Loucy (cell line): ENCODE measurements at regions not wholly inside any gene's neighbourhood (a gene's known extent, or its start where the extent isn't known, plus 50 kb on each side); places are given as distances from the start of the nearest gene placed in this dataset.
"Not testable (repeated sequence)": the region's sequence is repeated elsewhere in the genome, so short reads cannot be mapped to it uniquely, and the experiment has no call there.

ENCODE experiments used
- H2AFZ ChIP-seq: fragments of 200-600 bp; sonication (generic); 2 replicates; pipeline ENCODE4 v1.6.0; 2016; ENCODE audit warnings: antibody characterized with exemption, mild to moderate bottlenecking, low read length, moderate library complexity
- H3F3A ChIP-seq: fragments of 200-600 bp; 2 replicates; pipeline ENCODE4 v1.6.0; 2016; ENCODE audit warnings: antibody characterized with exemption, low read depth, mild to moderate bottlenecking
- H3K27me3 ChIP-seq: fragments of 200-600 bp; sonication (generic); 2 replicates; pipeline ENCODE4 v1.6.1; 2014; ENCODE audit warnings: low read length, mild to moderate bottlenecking; ENCODE audit not compliant: insufficient read depth, poor library complexity, severe bottlenecking
- H3K36me3 ChIP-seq: fragments of 200-600 bp; sonication (generic); 2 replicates; pipeline ENCODE4 v1.6.1; 2016; ENCODE audit warnings: low read length; ENCODE audit not compliant: insufficient read depth
- H3K4me1 ChIP-seq: fragments of 200-600 bp; sonication (generic); 2 replicates; pipeline ENCODE4 v1.5.1; 2014; ENCODE audit warnings: low read length, mild to moderate bottlenecking; ENCODE audit not compliant: insufficient read depth, poor library complexity, severe bottlenecking
- H3K4me2 ChIP-seq: fragments of 200-600 bp; sonication (generic); 2 replicates; pipeline ENCODE4 v1.6.0; 2014; ENCODE audit warnings: antibody characterized with exemption, low read length, low read depth, mild to moderate bottlenecking; ENCODE audit not compliant: poor library complexity, severe bottlenecking
- H3K4me3 ChIP-seq: fragments of 200-600 bp; sonication (generic); 2 replicates; pipeline ENCODE4 v1.5.1; 2014; ENCODE audit warnings: low read length, mild to moderate bottlenecking, mixed read lengths; ENCODE audit not compliant: poor library complexity, severe bottlenecking
- H3K79me2 ChIP-seq: fragments of 200-600 bp; sonication (generic); 2 replicates; pipeline ENCODE4 v1.6.1; 2014; ENCODE audit warnings: low read length; ENCODE audit not compliant: insufficient read depth
- H3K9ac ChIP-seq: fragments of 200-600 bp; sonication (generic); 2 replicates; pipeline ENCODE4 v1.6.0; 2014; ENCODE audit warnings: mild to moderate bottlenecking, low read depth, low read length, moderate library complexity; ENCODE audit not compliant: poor library complexity, severe bottlenecking
- H3K9me2 ChIP-seq: fragments of 200-600 bp; sonication (generic); replicated peaks from 2 replicates; pipeline ENCODE4 v1.6.1; 2016; ENCODE audit warnings: low read depth, low read length, mixed read lengths
- H3K9me3 ChIP-seq: fragments of 200-600 bp; sonication (generic); 2 replicates; pipeline ENCODE4 v1.6.1; 2014; ENCODE audit warnings: mild to moderate bottlenecking, antibody characterized with exemption, low read length, low read depth; ENCODE audit not compliant: insufficient read depth
- H4K20me1 ChIP-seq: fragments of 200-600 bp; sonication (generic); 2 replicates; pipeline ENCODE4 v1.6.0; 2014; ENCODE audit warnings: antibody characterized with exemption, low read length, mild to moderate bottlenecking; ENCODE audit not compliant: insufficient read depth, poor library complexity, severe bottlenecking
- CTCF ChIP-seq: fragments of 200-600 bp; sonication (generic); conservative IDR thresholded peaks from 2 replicates; pipeline ENCODE4 v1.5.1; 2014; ENCODE audit warnings: mild to moderate bottlenecking, antibody characterized with exemption, low read length
- EZH2phosphoT487 ChIP-seq: fragments of 200-600 bp; IDR thresholded peaks from 2 replicates; pipeline ENCODE4 v1.6.1; 2018; ENCODE audit warnings: antibody characterized with exemption, mild to moderate bottlenecking, moderate library complexity, borderline replicate concordance

GRCh38 chr13:50766013-50766412 lies 77.5 kb downstream of the DLEU7 start:
- TF ChIP-seq EZH2phosphoT487: no peak
- no peak for TF ChIP-seq CTCF
- Histone ChIP-seq H3K4me2 (no peak overlapping the region), H3K4me1 (no peaks in the 10 kb centered on the region), H3K9me2 (no peaks in the 10 kb centered on the region), H3K79me2 (no peaks in the 10 kb centered on the region), H2AFZ (no peak overlapping the region), H3K36me3 (0 out of 2 replicates have a peak, but pooled peaks cover 4% of the 10 kb centered on the region), H3K4me3 (no peak overlapping the region), H4K20me1 (no peaks in the 10 kb centered on the region), H3F3A (no peaks in the 10 kb centered on the region), H3K9ac (no peak overlapping the region), H3K9me3 (no peaks in the 10 kb centered on the region), H3K27me3 (no peaks in the 10 kb centered on the region)

GRCh38 chr13:50766695-50767094 lies 76.8 kb downstream of the DLEU7 start:
- no peak overlapping the region for H3K9ac ChIP-seq
- H3K9me2 ChIP-seq: no peaks in the 10 kb centered on the region
- H3K4me3 ChIP-seq: no peak overlapping the region
- H3K4me1 ChIP-seq: no peaks in the 10 kb centered on the region
- no peaks in the 10 kb centered on the region for H3F3A ChIP-seq
- H3K79me2 ChIP-seq: no peaks in the 10 kb centered on the region
- 0 out of 2 replicates have a peak, but pooled peaks cover 4% of the 10 kb centered on the region for H3K36me3 ChIP-seq
- no peak overlapping the region for H2AFZ ChIP-seq
- TF ChIP-seq CTCF (no peak), EZH2phosphoT487 (no peak)
- H3K4me2 ChIP-seq: no peak overlapping the region
- no peaks in the 10 kb centered on the region for H3K9me3 ChIP-seq
- no peaks in the 10 kb centered on the region for H4K20me1 ChIP-seq
- no peaks in the 10 kb centered on the region for H3K27me3 ChIP-seq

GRCh38 chr13:50772881-50773280 lies 70.6 kb downstream of the DLEU7 start:
- not testable (repeated sequence) for H3K36me3 ChIP-seq, H3K27me3 ChIP-seq, H3K4me2 ChIP-seq, H3K9me2 ChIP-seq, H3K4me3 ChIP-seq, H3K79me2 ChIP-seq, H2AFZ ChIP-seq, H3F3A ChIP-seq, H3K4me1 ChIP-seq, H3K9ac ChIP-seq, H4K20me1 ChIP-seq
- peaks cover 11% of the 10 kb centered on the region; the same call in 1 of the 2 replicates for H3K9me3 ChIP-seq
